Ascending aorta (tissue), 2 donors: ENCODE measurements at regions not wholly inside any gene's neighbourhood (a gene's known extent, or its start where the extent isn't known, plus 50 kb on each side); places are given as distances from the start of the nearest gene placed in this dataset.

Experiments used
- DNase-seq, 2 donors: peaks; one replicate each; pipeline ENCODE4 v3.0.0-alpha.2; 2019; ENCODE audit warnings: low spot score in 2 of 2
- H3K27ac ChIP-seq, 2 donors: fragments of 200-600 bp; sonication (generic); one replicate each; pipeline ENCODE4 v1.5.1; 2016 to 2017; ENCODE audit warnings: mild to moderate bottlenecking in 1 of 2
- H3K27me3 ChIP-seq: fragments of 200-600 bp; sonication (generic); one replicate; pipeline ENCODE4 v1.5.1; 2017
- H3K36me3 ChIP-seq, 2 donors: fragments of 200-600 bp; sonication (generic); one replicate each; pipeline ENCODE4 v1.5.1; 2016
- H3K4me1 ChIP-seq, 2 donors: fragments of 200-600 bp; sonication (generic); one replicate each; pipeline ENCODE4 v1.5.1; 2016 to 2017; ENCODE audit warnings: mild to moderate bottlenecking in 1 of 2
- H3K4me3 ChIP-seq, 2 donors: fragments of 200-600 bp; sonication (generic); one replicate each; pipeline ENCODE4 v1.5.1; 2016 to 2017; ENCODE audit warnings: mild to moderate bottlenecking in 1 of 2
- H3K9me3 ChIP-seq, 2 donors: fragments of 200-600 bp; sonication (generic); one replicate each; pipeline ENCODE4 v1.5.1; 2016
- CTCF ChIP-seq, 3 experiments: fragments of 200-600 bp in 2 of 3; fragments of 450-650 bp in 1 of 3; sonication (generic) in 2 of 3; IDR thresholded peaks; one replicate each; pipeline ENCODE4 v1.5.1; 2016 to 2019; ENCODE audit warnings: antibody characterized with exemption in 3 of 3, mild to moderate bottlenecking in 1 of 3, moderate library complexity in 1 of 3
- intact Hi-C: fragments of 100-400 bp; cut with DNase I; formaldehyde crosslinking; loops from one replicate; pipeline ENCODE4 v1.15.1; 2023

- no peak for TF ChIP-seq CTCF (IDR thresholded peaks at IDR 0.05)
- Histone ChIP-seq H3K4me3 (no peak overlapping the region), H3K9me3 (no peaks in the 10 kb centered on the region), H3K36me3 (no peaks in the 10 kb centered on the region), H3K4me1 (peaks cover 0 to 13% of the 10 kb centered on the region in 2 donors), H3K27me3 (no peaks in the 10 kb centered on the region), H3K27ac (peak overlapping the region; percentile 63 to 65)
- intact Hi-C loops, result no loop called here
- no peak for DNase-seq
Measured at GRCh38 chr12:19833775-19834501, 394.6 kb downstream of the AEBP2 start.

DNA sequence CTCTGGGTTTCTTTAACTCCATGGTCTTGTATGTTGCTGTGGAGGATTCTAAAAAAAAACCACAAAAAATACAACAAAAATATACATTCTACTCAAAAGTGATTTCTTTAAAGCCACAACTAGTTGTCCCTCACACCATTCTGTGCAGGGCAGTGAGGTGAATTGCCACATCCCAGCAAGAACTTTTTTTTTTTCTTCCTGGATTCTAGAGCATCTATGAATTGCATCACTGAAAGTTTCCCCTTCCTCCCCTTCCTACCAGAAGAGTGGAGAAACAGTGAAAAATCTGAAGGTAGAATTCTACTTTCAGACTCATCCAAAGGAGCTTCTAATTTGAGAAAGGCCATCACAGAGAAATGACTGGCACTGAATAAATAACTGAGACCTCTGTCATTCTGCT lies 395.3 kb downstream of the AEBP2 start:
- Histone ChIP-seq H3K36me3 (no peaks in the 10 kb centered on the region), H3K4me3 (no peak overlapping the region), H3K27me3 (no peaks in the 10 kb centered on the region), H3K27ac (peak overlapping the region; percentile 63 to 65), H3K4me1 (peaks cover 0 to 13% of the 10 kb centered on the region in 2 donors), H3K9me3 (no peaks in the 10 kb centered on the region)
- no peak for DNase-seq
- TF ChIP-seq CTCF (IDR thresholded peaks at IDR 0.05), result no peak
- intact Hi-C loops, result no loop called here

GRCh38 chr12:19836056-19836455 lies 396.8 kb downstream of the AEBP2 start:
- no peak overlapping the region for H3K27ac ChIP-seq
- no peak for DNase-seq
- H3K4me1 ChIP-seq, result peaks cover under 1 to 11% of the 10 kb centered on the region in 2 donors
- intact Hi-C loops, result no loop called here
- no peak for TF ChIP-seq CTCF (IDR thresholded peaks at IDR 0.05)
- no peaks in the 10 kb centered on the region for H3K36me3 ChIP-seq
- H3K27me3 ChIP-seq, result no peaks in the 10 kb centered on the region
- H3K4me3 ChIP-seq, result no peak overlapping the region
- no peaks in the 10 kb centered on the region for H3K9me3 ChIP-seq

GRCh38 chr12:19836456-19836855 lies 397.2 kb downstream of the AEBP2 start:
- no peaks in the 10 kb centered on the region for H3K9me3 ChIP-seq
- intact Hi-C loops, result no loop called here
- H3K4me1 ChIP-seq, result peaks cover 3 to 15% of the 10 kb centered on the region in 2 donors
- no peak overlapping the region for H3K27ac ChIP-seq
- no peaks in the 10 kb centered on the region for H3K27me3 ChIP-seq
- no peak for DNase-seq
- no peak overlapping the region for H3K4me3 ChIP-seq
- H3K36me3 ChIP-seq, result no peaks in the 10 kb centered on the region
- TF ChIP-seq CTCF (IDR thresholded peaks at IDR 0.05), result no peak

GRCh38 chr12:19837543-19837942 lies 398.3 kb downstream of the AEBP2 start:
- Histone ChIP-seq H3K36me3 (no peaks in the 10 kb centered on the region), H3K4me3 (no peak overlapping the region), H3K27ac (peak overlapping the region; percentile 4 to 10), H3K9me3 (no peaks in the 10 kb centered on the region), H3K4me1 (peaks cover 3 to 21% of the 10 kb centered on the region in 2 donors), H3K27me3 (no peaks in the 10 kb centered on the region)
- DNase-seq, result no peak
- intact Hi-C loops, result no loop called here
- no peak for TF ChIP-seq CTCF (IDR thresholded peaks at IDR 0.05)
